Panc1 (cell line): ENCODE measurements at regions not wholly inside any gene's neighbourhood (a gene's known extent, or its start where the extent isn't known, plus 50 kb on each side); places are given as distances from the start of the nearest gene placed in this dataset.

Experiments
- ATAC-seq: fragments of 200-7000 bp; cut with Tn5 transposase; 2 replicates; pipeline ENCODE4 v1.9.1; 2020; ENCODE audit warnings: mild to moderate bottlenecking, moderate library complexity
- BruUV-seq: library from RNA; stranded (reverse); fragments of 400-500 nt; replicated peaks from 2 replicates; lab custom pipeline; 2021; lab: Mats Ljungman, UMichigan
- CTCF ChIA-PET: fragments of 300-600 bp; sonication (Branson Sonifier 250); formaldehyde crosslinking; loops from one replicate; lab custom pipeline; 2022; ENCODE audit warnings: antibody characterized with exemption; lab: Charles Lee
- POLR2A ChIA-PET: fragments of 300-600 bp; sonication (Branson Sonifier 250); formaldehyde crosslinking; loops from one replicate; lab custom pipeline; 2022; ENCODE audit warnings: antibody characterized with exemption; lab: Charles Lee
- DNase-seq: peaks from one replicate; pipeline ENCODE4 v3.0.0-alpha.2; 2010; ENCODE audit warnings: low read depth, low spot score
- H3K27ac ChIP-seq: 2 replicates; pipeline ENCODE4 v1.5.1; 2011; ENCODE audit warnings: mild to moderate bottlenecking, low read length, inconsistent platforms
- H3K27me3 ChIP-seq: fragments of 200-500 bp; sonication (Bioruptor generic); 2 replicates; pipeline ENCODE4 v1.6.0; 2014; ENCODE audit warnings: low read length, inconsistent platforms; ENCODE audit not compliant: control insufficient read depth, insufficient read depth
- H3K36me3 ChIP-seq: fragments of 200-500 bp; sonication (Bioruptor generic); 2 replicates; pipeline ENCODE4 v1.5.1; 2014; ENCODE audit warnings: inconsistent platforms, mild to moderate bottlenecking, low read length, moderate library complexity; ENCODE audit not compliant: control insufficient read depth, insufficient read depth
- H3K4me1 ChIP-seq: 2 replicates; pipeline ENCODE4 v1.5.1; 2011; ENCODE audit warnings: inconsistent platforms, mild to moderate bottlenecking, low read length, moderate library complexity; ENCODE audit not compliant: control insufficient read depth, insufficient read depth
- H3K4me3 ChIP-seq, 2 experiments: 2 replicates each; pipeline ENCODE4 v1.5.1; 2011 to 2012; ENCODE audit warnings: low read depth in 2 of 2, low read length in 2 of 2, mild to moderate bottlenecking in 2 of 2, inconsistent platforms in 1 of 2, moderate library complexity in 1 of 2
- H3K9me3 ChIP-seq: fragments of 200-500 bp; sonication (Bioruptor generic); 2 replicates; pipeline ENCODE4 v1.5.1; 2014; ENCODE audit warnings: low read depth, mild to moderate bottlenecking, inconsistent platforms, low read length, moderate library complexity; ENCODE audit not compliant: control insufficient read depth, insufficient read depth
- POLR2AphosphoS5 ChIP-seq: IDR thresholded peaks from 2 replicates; pipeline ENCODE4 v1.6.1; 2012; ENCODE audit warnings: mild to moderate bottlenecking, low read depth, low read length, moderate library complexity
- SIN3A ChIP-seq: IDR thresholded peaks from 2 replicates; pipeline ENCODE4 v1.6.1; 2012; ENCODE audit warnings: low read depth, mild to moderate bottlenecking, low read length, moderate library complexity, borderline replicate concordance; ENCODE audit not compliant: insufficient read depth
- TCF7L2 ChIP-seq: IDR thresholded peaks from 2 replicates; pipeline ENCODE4 v1.6.1; 2011; ENCODE audit warnings: mild to moderate bottlenecking, low read depth, low read length, inconsistent platforms
- in situ Hi-C: cut with HindIII; loops from 2 replicates; pipeline ENCODE4 v1.10.0; 2016; ENCODE audit warnings: low sequenced_read_pairs, low pct_unique_long_range_greater_than_20kb
- intact Hi-C: fragments of 100-400 bp; cut with micrococcal nuclease; formaldehyde crosslinking; loops from one replicate; pipeline ENCODE4 v1.10.0; 2022; ENCODE audit not compliant: unreplicated experiment
- TF ChIP-seq, protein P1 (sequence below), 2 experiments: IDR thresholded peaks; 2 replicates each; pipeline ENCODE4 v1.6.1; 2011 to 2012; ENCODE audit warnings: low read depth in 2 of 2, control low read depth in 1 of 2, low read length in 1 of 2, mild to moderate bottlenecking in 1 of 2, moderate library complexity in 1 of 2; ENCODE audit not compliant: insufficient read depth in 1 of 2
- TF ChIP-seq, protein P2 (sequence below): fragments of 450-650 bp; IDR thresholded peaks from 2 replicates; pipeline ENCODE4 v1.5.1; 2017; ENCODE audit warnings: mild to moderate bottlenecking

DNA sequence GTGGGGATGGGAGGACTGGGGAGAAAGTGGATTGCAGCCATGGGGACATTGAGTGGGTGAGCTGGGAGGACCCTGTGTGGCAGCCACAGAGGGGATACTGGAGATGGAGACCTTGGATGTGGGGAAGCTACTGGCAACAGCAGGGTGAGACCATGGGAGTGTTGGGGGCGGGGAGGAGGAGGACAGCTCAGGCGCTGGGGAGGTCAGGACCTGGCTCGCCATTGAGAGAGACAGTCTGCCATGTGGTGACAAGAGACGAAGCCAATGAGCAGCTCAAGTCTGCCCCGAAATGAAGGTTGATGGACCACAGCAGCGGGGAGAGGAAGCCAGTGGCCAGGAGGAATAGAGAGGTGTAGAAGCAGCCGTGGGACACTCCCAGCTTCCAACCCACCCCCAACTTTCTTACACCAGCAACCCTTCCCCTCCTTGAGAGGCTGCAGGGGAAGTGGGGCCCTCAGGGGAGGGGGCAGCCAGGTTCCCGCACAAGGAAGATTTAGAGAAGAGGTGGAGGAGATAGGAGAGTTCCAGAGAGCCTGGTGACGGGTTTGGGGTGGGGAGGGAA lies 118.1 kb downstream of the ASB7 start:
- Histone ChIP-seq H3K27ac (peak overlapping the region; percentile 98), H3K36me3 (no peaks in the 10 kb centered on the region), H3K4me3 (no peak overlapping the region), H3K9me3 (no peaks in the 10 kb centered on the region), H3K4me1 (peaks cover 42% of the 10 kb centered on the region), H3K27me3 (no peaks in the 10 kb centered on the region)
- DNase-seq (no peak), ATAC-seq (no peak)
- in situ Hi-C loops (no loop called here), intact Hi-C loops (no loop called here)
- TF ChIP-seq TCF7L2 (no peak), POLR2AphosphoS5 (no peak)
- no TSS peak for BruUV-seq
- CTCF ChIA-PET, result no interaction called here
- POLR2A ChIA-PET, result interaction anchor here (0.8 kb wide), 1 partner anchor 739 kb away, joined by 4 read pairs; no protein-coding TSS in a partner anchor

DNA sequence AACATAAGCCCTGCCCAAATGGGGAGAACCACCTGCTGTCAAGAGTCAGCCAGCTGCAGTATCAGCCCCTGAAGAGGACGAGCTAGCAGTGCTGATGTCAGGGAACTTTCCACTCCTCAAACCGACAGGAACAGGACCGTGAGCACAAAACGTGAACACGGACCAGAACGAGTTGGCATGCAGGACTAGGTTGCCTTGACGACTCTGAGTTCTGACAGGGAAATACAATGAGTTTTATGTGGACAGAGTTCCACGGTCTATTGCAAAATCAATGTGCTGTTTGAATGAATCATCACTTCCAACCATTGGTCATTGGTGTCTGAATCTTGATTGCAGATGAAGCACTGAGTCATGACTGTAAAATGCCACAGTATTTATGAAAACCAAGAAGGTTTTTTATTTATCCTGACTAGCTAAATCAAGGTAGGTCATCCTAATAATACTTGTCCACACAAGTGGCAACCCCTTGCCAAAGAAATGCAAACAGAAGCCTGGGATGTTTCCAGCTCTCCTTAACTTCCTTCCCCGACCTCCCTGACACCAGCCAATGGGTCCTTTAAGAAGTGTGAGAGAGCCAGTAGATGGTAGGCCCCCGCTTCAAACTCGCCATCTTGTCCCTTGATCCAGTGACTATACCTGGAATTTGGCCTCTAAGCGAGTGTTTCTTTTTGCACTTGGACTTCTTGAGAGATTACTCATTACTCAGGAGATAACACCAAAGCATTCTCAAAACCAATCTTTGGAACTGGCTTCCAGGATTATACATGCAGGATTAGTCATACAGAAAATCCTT lies 119.6 kb downstream of the ASB7 start:
- intact Hi-C loops, result no loop called here
- H3K4me1 ChIP-seq, result peaks cover 56% of the 10 kb centered on the region

More for the DNA sequence above, 119.6 kb downstream of the ASB7 start:
- TF ChIP-seq POLR2AphosphoS5 (peak; percentile 79), TCF7L2 (peak; percentile 70), SIN3A (0 out of 2 replicates have a peak, but pooled peaks have one; percentile 21)
- TF ChIP-seq, protein P1, sequence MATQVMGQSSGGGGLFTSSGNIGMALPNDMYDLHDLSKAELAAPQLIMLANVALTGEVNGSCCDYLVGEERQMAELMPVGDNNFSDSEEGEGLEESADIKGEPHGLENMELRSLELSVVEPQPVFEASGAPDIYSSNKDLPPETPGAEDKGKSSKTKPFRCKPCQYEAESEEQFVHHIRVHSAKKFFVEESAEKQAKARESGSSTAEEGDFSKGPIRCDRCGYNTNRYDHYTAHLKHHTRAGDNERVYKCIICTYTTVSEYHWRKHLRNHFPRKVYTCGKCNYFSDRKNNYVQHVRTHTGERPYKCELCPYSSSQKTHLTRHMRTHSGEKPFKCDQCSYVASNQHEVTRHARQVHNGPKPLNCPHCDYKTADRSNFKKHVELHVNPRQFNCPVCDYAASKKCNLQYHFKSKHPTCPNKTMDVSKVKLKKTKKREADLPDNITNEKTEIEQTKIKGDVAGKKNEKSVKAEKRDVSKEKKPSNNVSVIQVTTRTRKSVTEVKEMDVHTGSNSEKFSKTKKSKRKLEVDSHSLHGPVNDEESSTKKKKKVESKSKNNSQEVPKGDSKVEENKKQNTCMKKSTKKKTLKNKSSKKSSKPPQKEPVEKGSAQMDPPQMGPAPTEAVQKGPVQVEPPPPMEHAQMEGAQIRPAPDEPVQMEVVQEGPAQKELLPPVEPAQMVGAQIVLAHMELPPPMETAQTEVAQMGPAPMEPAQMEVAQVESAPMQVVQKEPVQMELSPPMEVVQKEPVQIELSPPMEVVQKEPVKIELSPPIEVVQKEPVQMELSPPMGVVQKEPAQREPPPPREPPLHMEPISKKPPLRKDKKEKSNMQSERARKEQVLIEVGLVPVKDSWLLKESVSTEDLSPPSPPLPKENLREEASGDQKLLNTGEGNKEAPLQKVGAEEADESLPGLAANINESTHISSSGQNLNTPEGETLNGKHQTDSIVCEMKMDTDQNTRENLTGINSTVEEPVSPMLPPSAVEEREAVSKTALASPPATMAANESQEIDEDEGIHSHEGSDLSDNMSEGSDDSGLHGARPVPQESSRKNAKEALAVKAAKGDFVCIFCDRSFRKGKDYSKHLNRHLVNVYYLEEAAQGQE (IDR thresholded peaks at IDR 0.05; ENCODE audit: insufficient read depth in 1 of 2, low read depth in 2 of 2, low read length in 1 of 2), result no peak
- TF ChIP-seq, protein P2, sequence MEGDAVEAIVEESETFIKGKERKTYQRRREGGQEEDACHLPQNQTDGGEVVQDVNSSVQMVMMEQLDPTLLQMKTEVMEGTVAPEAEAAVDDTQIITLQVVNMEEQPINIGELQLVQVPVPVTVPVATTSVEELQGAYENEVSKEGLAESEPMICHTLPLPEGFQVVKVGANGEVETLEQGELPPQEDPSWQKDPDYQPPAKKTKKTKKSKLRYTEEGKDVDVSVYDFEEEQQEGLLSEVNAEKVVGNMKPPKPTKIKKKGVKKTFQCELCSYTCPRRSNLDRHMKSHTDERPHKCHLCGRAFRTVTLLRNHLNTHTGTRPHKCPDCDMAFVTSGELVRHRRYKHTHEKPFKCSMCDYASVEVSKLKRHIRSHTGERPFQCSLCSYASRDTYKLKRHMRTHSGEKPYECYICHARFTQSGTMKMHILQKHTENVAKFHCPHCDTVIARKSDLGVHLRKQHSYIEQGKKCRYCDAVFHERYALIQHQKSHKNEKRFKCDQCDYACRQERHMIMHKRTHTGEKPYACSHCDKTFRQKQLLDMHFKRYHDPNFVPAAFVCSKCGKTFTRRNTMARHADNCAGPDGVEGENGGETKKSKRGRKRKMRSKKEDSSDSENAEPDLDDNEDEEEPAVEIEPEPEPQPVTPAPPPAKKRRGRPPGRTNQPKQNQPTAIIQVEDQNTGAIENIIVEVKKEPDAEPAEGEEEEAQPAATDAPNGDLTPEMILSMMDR, result no peak
- ChIA-PET CTCF (no interaction called here), POLR2A (interaction anchor here (0.5 to 0.7 kb wide), 2 partner anchors 38 to 51 kb away, joined by 4 to 10 read pairs; no protein-coding TSS in a partner anchor)
- BruUV-seq, result no TSS peak
- H3K4me3 ChIP-seq, result peak overlapping the region in 1 of 2 experiments; percentile 21; a peak in 2 of 4 replicates
- no peaks in the 10 kb centered on the region for H3K9me3 ChIP-seq
- DNase-seq, result peak; percentile 93
- H3K27ac ChIP-seq, result peak overlapping the region; percentile 98
- no peaks in the 10 kb centered on the region for H3K36me3 ChIP-seq
- in situ Hi-C loops, result no loop called here
- no peaks in the 10 kb centered on the region for H3K27me3 ChIP-seq
- peak; percentile 91 for ATAC-seq
